GM12865 (cell line): ENCODE measurements at regions not wholly inside any gene's neighbourhood (a gene's known extent, or its start where the extent isn't known, plus 50 kb on each side); places are given as distances from the start of the nearest gene placed in this dataset.

Experiments used
- DNase-seq: peaks from one replicate; pipeline ENCODE4 v3.0.0; 2010; ENCODE audit warnings: low read depth
- H3K4me3 ChIP-seq: 2 replicates; pipeline ENCODE4 v1.5.1; 2011; ENCODE audit warnings: mild to moderate bottlenecking, low read depth, low read length, control low read depth
- CTCF ChIP-seq: IDR thresholded peaks from 2 replicates; pipeline ENCODE4 v1.5.1; 2011; ENCODE audit warnings: low read length, control low read depth, low read depth, inconsistent platforms; ENCODE audit not compliant: insufficient read depth; ENCODE audit errors: missing control alignments

GRCh38 chr13:105928048-105928447, 607.4 kb downstream of the EFNB2 start:
- no peak for TF ChIP-seq CTCF
- no peak for DNase-seq
- no peak overlapping the region for H3K4me3 ChIP-seq

- no peak for DNase-seq
- no peak for TF ChIP-seq CTCF
- H3K4me3 ChIP-seq = no peak overlapping the region
Observed at GRCh38 chr13:105925496-105925895, 610.0 kb downstream of the EFNB2 start.

GRCh38 chr13:105921711-105922110, 613.8 kb downstream of the EFNB2 start:
- no peak for DNase-seq
- no peak for TF ChIP-seq CTCF
- H3K4me3 ChIP-seq = no peak overlapping the region

GRCh38 chr13:105920370-105920769, 615.1 kb downstream of the EFNB2 start:
- H3K4me3 ChIP-seq = no peak overlapping the region
- DNase-seq = no peak
- no peak for TF ChIP-seq CTCF

GRCh38 chr13:105918842-105919741, 616.4 kb downstream of the EFNB2 start:
- no peak overlapping the region for H3K4me3 ChIP-seq
- no peak for DNase-seq
- no peak for TF ChIP-seq CTCF

GRCh38 chr13:105915146-105915850, 620.2 kb downstream of the EFNB2 start:
- no peak for TF ChIP-seq CTCF
- H3K4me3 ChIP-seq = no peak overlapping the region
- no peak for DNase-seq
